ENCODE measurements at regions not wholly inside any gene's neighbourhood (a gene's known extent, or its start where the extent isn't known, plus 50 kb on each side); places are given as distances from the start of the nearest gene placed in this dataset.

- TF ChIP-seq CTCF (IDR thresholded peaks at IDR 0.05; ENCODE audit: insufficient read depth, low read length) (no peak), GABPA (IDR thresholded peaks at IDR 0.05; ENCODE audit: low read depth) (no peak), POLR2AphosphoS5 (IDR thresholded peaks at IDR 0.05; ENCODE audit: low read depth) (no peak), SPI1 (IDR thresholded peaks at IDR 0.05; ENCODE audit: borderline replicate concordance, low read depth) (no peak)
These were observed 400.5 kb upstream of the GRM3 start for GRCh38 chr7:86243171-86243570.

Measured in HL-60 (cell line).